HL-60 (cell line): ENCODE measurements at regions not wholly inside any gene's neighbourhood (a gene's known extent, or its start where the extent isn't known, plus 50 kb on each side); places are given as distances from the start of the nearest gene placed in this dataset.

Experiments
- SPI1 ChIP-seq: IDR thresholded peaks from 2 replicates; pipeline ENCODE4 v1.6.1; 2012; ENCODE audit warnings: low read depth, mild to moderate bottlenecking, borderline replicate concordance
- TF ChIP-seq, protein P1 (sequence below): IDR thresholded peaks from one replicate; pipeline ENCODE4 v1.5.1; 2011; ENCODE audit warnings: low read length, control low read depth, inconsistent platforms; ENCODE audit not compliant: insufficient read depth
- TF ChIP-seq, protein P2 (sequence below): IDR thresholded peaks from 2 replicates; pipeline ENCODE4 v1.6.1; 2012; ENCODE audit warnings: low read depth; ENCODE audit not compliant: insufficient replicate concordance

DNA sequence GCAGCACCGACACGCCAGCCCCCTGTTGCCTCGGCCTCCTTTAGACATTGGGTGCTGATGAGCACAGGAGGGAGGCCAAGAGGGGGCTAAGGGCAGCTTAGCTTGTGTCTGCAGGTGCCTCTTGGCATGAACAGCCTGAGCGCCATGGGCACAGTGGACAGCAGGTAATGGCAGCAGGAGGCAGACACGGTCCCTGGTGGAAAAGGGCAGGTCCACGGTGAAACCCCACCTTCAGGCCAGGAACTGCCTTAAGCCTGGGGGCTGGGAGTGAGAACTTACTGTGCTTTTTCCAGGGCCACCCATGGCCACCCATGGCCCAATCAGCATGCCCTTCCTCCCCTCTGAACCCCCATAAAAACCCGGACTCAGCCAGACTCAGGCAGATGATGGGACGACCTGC lies 633.4 kb upstream of the TMEFF2 start:
- TF ChIP-seq, protein P1, sequence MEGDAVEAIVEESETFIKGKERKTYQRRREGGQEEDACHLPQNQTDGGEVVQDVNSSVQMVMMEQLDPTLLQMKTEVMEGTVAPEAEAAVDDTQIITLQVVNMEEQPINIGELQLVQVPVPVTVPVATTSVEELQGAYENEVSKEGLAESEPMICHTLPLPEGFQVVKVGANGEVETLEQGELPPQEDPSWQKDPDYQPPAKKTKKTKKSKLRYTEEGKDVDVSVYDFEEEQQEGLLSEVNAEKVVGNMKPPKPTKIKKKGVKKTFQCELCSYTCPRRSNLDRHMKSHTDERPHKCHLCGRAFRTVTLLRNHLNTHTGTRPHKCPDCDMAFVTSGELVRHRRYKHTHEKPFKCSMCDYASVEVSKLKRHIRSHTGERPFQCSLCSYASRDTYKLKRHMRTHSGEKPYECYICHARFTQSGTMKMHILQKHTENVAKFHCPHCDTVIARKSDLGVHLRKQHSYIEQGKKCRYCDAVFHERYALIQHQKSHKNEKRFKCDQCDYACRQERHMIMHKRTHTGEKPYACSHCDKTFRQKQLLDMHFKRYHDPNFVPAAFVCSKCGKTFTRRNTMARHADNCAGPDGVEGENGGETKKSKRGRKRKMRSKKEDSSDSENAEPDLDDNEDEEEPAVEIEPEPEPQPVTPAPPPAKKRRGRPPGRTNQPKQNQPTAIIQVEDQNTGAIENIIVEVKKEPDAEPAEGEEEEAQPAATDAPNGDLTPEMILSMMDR, result no peak
- TF ChIP-seq, protein P2, sequence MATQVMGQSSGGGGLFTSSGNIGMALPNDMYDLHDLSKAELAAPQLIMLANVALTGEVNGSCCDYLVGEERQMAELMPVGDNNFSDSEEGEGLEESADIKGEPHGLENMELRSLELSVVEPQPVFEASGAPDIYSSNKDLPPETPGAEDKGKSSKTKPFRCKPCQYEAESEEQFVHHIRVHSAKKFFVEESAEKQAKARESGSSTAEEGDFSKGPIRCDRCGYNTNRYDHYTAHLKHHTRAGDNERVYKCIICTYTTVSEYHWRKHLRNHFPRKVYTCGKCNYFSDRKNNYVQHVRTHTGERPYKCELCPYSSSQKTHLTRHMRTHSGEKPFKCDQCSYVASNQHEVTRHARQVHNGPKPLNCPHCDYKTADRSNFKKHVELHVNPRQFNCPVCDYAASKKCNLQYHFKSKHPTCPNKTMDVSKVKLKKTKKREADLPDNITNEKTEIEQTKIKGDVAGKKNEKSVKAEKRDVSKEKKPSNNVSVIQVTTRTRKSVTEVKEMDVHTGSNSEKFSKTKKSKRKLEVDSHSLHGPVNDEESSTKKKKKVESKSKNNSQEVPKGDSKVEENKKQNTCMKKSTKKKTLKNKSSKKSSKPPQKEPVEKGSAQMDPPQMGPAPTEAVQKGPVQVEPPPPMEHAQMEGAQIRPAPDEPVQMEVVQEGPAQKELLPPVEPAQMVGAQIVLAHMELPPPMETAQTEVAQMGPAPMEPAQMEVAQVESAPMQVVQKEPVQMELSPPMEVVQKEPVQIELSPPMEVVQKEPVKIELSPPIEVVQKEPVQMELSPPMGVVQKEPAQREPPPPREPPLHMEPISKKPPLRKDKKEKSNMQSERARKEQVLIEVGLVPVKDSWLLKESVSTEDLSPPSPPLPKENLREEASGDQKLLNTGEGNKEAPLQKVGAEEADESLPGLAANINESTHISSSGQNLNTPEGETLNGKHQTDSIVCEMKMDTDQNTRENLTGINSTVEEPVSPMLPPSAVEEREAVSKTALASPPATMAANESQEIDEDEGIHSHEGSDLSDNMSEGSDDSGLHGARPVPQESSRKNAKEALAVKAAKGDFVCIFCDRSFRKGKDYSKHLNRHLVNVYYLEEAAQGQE, result no peak
- no peak for TF ChIP-seq SPI1
